K562 (cell line): ENCODE measurements at regions not wholly inside any gene's neighbourhood (a gene's known extent, or its start where the extent isn't known, plus 50 kb on each side); places are given as distances from the start of the nearest gene placed in this dataset.
A peak's percentile ranks its signal among the peaks of the same experiment; 100 is the strongest.

Experiments used
- ATAC-seq: fragments of 200-7000 bp; cut with Tn5 transposase; 3 replicates; pipeline ENCODE4 v1.9.1; 2020; ENCODE audit warnings: moderate library complexity
- BruUV-seq: library from RNA; stranded (reverse); fragments of 400-500 nt; replicated peaks from 2 replicates; lab custom pipeline; 2021; lab: Mats Ljungman, UMichigan
- CTCF ChIA-PET: fragments of 300-600 bp; formaldehyde crosslinking; extraction: SDS; loops from one replicate; lab custom pipeline; 2021; ENCODE audit warnings: low intra/inter-chr PET ratio; lab: Yijun Ruan, JAX
- POLR2A ChIA-PET: fragments of 300-600, 350-650 bp; sonication (Branson Sonifier 250); formaldehyde crosslinking; extraction: SDS; loops from one replicate; lab custom pipeline; 2021; ENCODE audit warnings: antibody characterized with exemption, inconsistent platforms; lab: Yijun Ruan, JAX
- DNase-seq, 4 experiments: peaks; one replicate each; pipeline versions ENCODE4 v3.0.0 to v3.0.0-alpha.2; 2011 to 2018; ENCODE audit warnings: low spot score in 3 of 4, mixed read lengths in 3 of 4; ENCODE audit errors: extremely low read depth in 1 of 4
- FAIRE-seq: peaks from 2 replicates; lab custom pipeline; 2011; peaks lifted over from hg19 to GRCh38; lab: Jason Lieb, UNC
- H2AFZ ChIP-seq: 2 replicates; pipeline ENCODE4 v1.6.0; 2011; ENCODE audit warnings: low read depth, low read length, control low read depth, inconsistent platforms
- H3K27ac ChIP-seq: fragments of 200-600 bp; 3 replicates; pipeline ENCODE4 v1.8.0; 2011; ENCODE audit warnings: low read depth, mild to moderate bottlenecking, control low read depth, inconsistent platforms, low read length, moderate library complexity, mixed read lengths; ENCODE audit errors: extremely low read depth
- H3K27me3 ChIP-seq, 2 experiments: fragments of 300-600 bp in 1 of 2; 2 replicates in 1 of 2; 3 replicates in 1 of 2; pipeline versions ENCODE4 v1.6.0 to v1.8.0; 2011; ENCODE audit warnings: inconsistent platforms in 2 of 2, low read length in 2 of 2, mild to moderate bottlenecking in 1 of 2, mixed read lengths in 1 of 2, moderate library complexity in 1 of 2; ENCODE audit not compliant: control insufficient read depth in 2 of 2, insufficient read depth in 2 of 2
- H3K36me3 ChIP-seq: fragments of 300-600 bp; 3 replicates; pipeline ENCODE4 v1.8.0; 2011; ENCODE audit warnings: mild to moderate bottlenecking, low read length, inconsistent platforms; ENCODE audit not compliant: control insufficient read depth, insufficient read depth
- H3K4me1 ChIP-seq, 2 experiments: fragments of 200-600 bp in 1 of 2; replicated peaks in 1 of 2; 2 replicates in 1 of 2; 3 replicates in 1 of 2; pipeline versions ENCODE4 v1.5.1 to v1.8.0; 2011; ENCODE audit warnings: inconsistent platforms in 2 of 2, low read length in 2 of 2, mild to moderate bottlenecking in 1 of 2, mixed read lengths in 1 of 2, moderate library complexity in 1 of 2; ENCODE audit not compliant: control insufficient read depth in 2 of 2, insufficient read depth in 2 of 2
- H3K4me2 ChIP-seq: 2 replicates; pipeline ENCODE4 v1.6.1; 2011; ENCODE audit warnings: low read length, control low read depth, inconsistent platforms, mixed read lengths; ENCODE audit not compliant: insufficient read depth
- H3K4me3 ChIP-seq: fragments of 200-600 bp; sonication (generic), shearing (Covaris generic); 2 replicates; pipeline ENCODE4 v1.5.1; 2016; ENCODE audit warnings: control low read depth, inconsistent platforms
- H3K79me2 ChIP-seq: fragments of 200-600 bp; 3 replicates; pipeline ENCODE4 v1.8.0; 2011; ENCODE audit warnings: low read length, inconsistent platforms; ENCODE audit not compliant: control insufficient read depth, insufficient read depth
- H3K9ac ChIP-seq, 2 experiments: 2 replicates each; pipeline versions ENCODE4 v1.6.0 to v1.6.1; 2011; ENCODE audit warnings: low read depth in 2 of 2, low read length in 2 of 2, control low read depth in 1 of 2, inconsistent platforms in 1 of 2, mild to moderate bottlenecking in 1 of 2, mixed read lengths in 1 of 2; ENCODE audit not compliant: insufficient read depth in 1 of 2
- H3K9me1 ChIP-seq: one replicate; pipeline ENCODE4 v1.6.0; 2011; ENCODE audit warnings: inconsistent platforms, mild to moderate bottlenecking, low read length, moderate library complexity; ENCODE audit not compliant: control insufficient read depth, insufficient read depth
- H3K9me3 ChIP-seq: replicated peaks from 2 replicates; pipeline ENCODE4 v1.5.1; 2011; ENCODE audit warnings: low read depth, low read length, inconsistent platforms; ENCODE audit not compliant: control insufficient read depth, insufficient read depth
- H4K20me1 ChIP-seq: replicated peaks from 2 replicates; pipeline ENCODE4 v1.6.1; 2011; ENCODE audit warnings: low read length, inconsistent platforms, mixed read lengths; ENCODE audit not compliant: control insufficient read depth, insufficient read depth
- CTCF ChIP-seq, 3 experiments: IDR thresholded peaks in 2 of 3; conservative IDR thresholded peaks in 1 of 3; 2 replicates each; pipeline ENCODE4 v1.5.1; 2011 to 2012; ENCODE audit warnings: low read length in 3 of 3, mild to moderate bottlenecking in 3 of 3, control low read depth in 2 of 3, improper control_type of control experiment in 1 of 3, inconsistent platforms in 1 of 3, low read depth in 1 of 3, mixed read lengths in 1 of 3, moderate library complexity in 1 of 3; ENCODE audit not compliant: insufficient read depth in 2 of 3
- SMARCA5 ChIP-seq: fragments of 450-650 bp; IDR thresholded peaks from 2 replicates; pipeline ENCODE4 v1.6.1; 2016
- STAG1 ChIP-seq: sonication (generic); formaldehyde crosslinking; IDR thresholded peaks from 2 replicates; pipeline ENCODE4 v1.5.0; 2020; ENCODE audit warnings: missing genetic modification reagents, borderline replicate concordance
- in situ Hi-C: fragments of 300-500 bp; cut with MboI; formaldehyde crosslinking; loops from 4 replicates; pipeline ENCODE4 v1.15.0; 2018; ENCODE audit warnings: inconsistent platforms, mixed read lengths
- intact Hi-C: fragments of 100-400 bp; cut with micrococcal nuclease; formaldehyde crosslinking; loops from 2 replicates; pipeline ENCODE4 v1.14.2; 2022
- TF ChIP-seq, protein P1 (sequence below), 2 experiments: fragments of 450-650 bp in 1 of 2; sonication (generic) in 1 of 2; formaldehyde crosslinking in 1 of 2; IDR thresholded peaks; 2 replicates each; pipeline versions ENCODE4 v1.7.1 to v1.9.0; 2016 to 2022; ENCODE audit warnings: inconsistent platforms in 1 of 2, mild to moderate bottlenecking in 1 of 2, missing genetic modification reagents in 1 of 2
- TF ChIP-seq, protein P2 (sequence below): fragments of 450-650 bp; IDR thresholded peaks from 2 replicates; pipeline ENCODE4 v1.7.0; 2016; ENCODE audit warnings: borderline replicate concordance

DNA sequence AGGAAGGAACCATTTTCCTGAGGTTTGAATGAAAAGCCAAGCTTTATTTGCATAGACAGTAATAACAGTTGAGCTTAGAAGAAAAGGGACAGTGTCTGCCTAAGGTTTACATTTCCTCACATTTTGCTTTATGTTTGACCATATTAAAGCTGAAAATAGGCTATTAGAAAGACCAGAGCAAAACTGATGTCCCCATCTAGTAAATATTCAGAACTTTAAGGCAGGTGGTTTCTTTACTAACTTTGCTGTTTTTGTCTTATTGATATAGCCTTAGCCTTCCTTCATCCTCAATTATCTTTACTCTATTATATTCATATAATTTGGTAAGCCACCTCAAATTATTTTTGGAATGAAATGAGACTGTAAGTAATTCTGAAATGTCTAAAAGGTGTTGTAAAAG lies 53.6 kb upstream of the LAPTM5 start:
- ATAC-seq (no peak), DNase-seq (no peak), FAIRE-seq (no peak)
- H4K20me1 ChIP-seq: no peaks in the 10 kb centered on the region
- H3K27ac ChIP-seq: no peak overlapping the region
- H3K4me1 ChIP-seq: peaks cover 17 to 33% of the 10 kb centered on the region in 2 experiments
- ChIA-PET POLR2A (interaction anchor here (0.7 to 3.0 kb wide), 2 partner anchors 9 to 13 kb away, joined by 5 to 12 read pairs; no protein-coding TSS in a partner anchor), CTCF (no interaction called here)
- H3K79me2 ChIP-seq: no peaks in the 10 kb centered on the region
- H3K9me1 ChIP-seq: no peaks in the 10 kb centered on the region
- intact Hi-C loops: no loop called here
- H3K9ac ChIP-seq: peak overlapping the region in 1 of 2 experiments; percentile 38; a peak in 1 of 4 replicates
- H3K4me3 ChIP-seq: no peak overlapping the region
- H3K9me3 ChIP-seq: no peaks in the 10 kb centered on the region
- no peak for TF ChIP-seq CTCF (IDR thresholded peaks at IDR 0.05 in 2 of 3, conservative IDR thresholded peaks at IDR 0.05 in 1 of 3; ENCODE audit: insufficient read depth in 2 of 3, low read depth in 1 of 3, low read length in 3 of 3)
- no peak for TF ChIP-seq SMARCA5
- TF ChIP-seq, protein P1, sequence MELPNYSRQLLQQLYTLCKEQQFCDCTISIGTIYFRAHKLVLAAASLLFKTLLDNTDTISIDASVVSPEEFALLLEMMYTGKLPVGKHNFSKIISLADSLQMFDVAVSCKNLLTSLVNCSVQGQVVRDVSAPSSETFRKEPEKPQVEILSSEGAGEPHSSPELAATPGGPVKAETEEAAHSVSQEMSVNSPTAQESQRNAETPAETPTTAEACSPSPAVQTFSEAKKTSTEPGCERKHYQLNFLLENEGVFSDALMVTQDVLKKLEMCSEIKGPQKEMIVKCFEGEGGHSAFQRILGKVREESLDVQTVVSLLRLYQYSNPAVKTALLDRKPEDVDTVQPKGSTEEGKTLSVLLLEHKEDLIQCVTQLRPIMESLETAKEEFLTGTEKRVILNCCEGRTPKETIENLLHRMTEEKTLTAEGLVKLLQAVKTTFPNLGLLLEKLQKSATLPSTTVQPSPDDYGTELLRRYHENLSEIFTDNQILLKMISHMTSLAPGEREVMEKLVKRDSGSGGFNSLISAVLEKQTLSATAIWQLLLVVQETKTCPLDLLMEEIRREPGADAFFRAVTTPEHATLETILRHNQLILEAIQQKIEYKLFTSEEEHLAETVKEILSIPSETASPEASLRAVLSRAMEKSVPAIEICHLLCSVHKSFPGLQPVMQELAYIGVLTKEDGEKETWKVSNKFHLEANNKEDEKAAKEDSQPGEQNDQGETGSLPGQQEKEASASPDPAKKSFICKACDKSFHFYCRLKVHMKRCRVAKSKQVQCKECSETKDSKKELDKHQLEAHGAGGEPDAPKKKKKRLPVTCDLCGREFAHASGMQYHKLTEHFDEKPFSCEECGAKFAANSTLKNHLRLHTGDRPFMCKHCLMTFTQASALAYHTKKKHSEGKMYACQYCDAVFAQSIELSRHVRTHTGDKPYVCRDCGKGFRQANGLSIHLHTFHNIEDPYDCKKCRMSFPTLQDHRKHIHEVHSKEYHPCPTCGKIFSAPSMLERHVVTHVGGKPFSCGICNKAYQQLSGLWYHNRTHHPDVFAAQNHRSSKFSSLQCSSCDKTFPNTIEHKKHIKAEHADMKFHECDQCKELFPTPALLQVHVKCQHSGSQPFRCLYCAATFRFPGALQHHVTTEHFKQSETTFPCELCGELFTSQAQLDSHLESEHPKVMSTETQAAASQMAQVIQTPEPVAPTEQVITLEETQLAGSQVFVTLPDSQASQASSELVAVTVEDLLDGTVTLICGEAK (IDR thresholded peaks at IDR 0.05): peak; percentile 58; the same call in 1 of the 2 replicates
- TF ChIP-seq, protein P1 (CRISPR knock-in tag; IDR thresholded peaks at IDR 0.05): no peak
- TF ChIP-seq STAG1 (CRISPR knock-in tag): no peak
- TF ChIP-seq, protein P2, sequence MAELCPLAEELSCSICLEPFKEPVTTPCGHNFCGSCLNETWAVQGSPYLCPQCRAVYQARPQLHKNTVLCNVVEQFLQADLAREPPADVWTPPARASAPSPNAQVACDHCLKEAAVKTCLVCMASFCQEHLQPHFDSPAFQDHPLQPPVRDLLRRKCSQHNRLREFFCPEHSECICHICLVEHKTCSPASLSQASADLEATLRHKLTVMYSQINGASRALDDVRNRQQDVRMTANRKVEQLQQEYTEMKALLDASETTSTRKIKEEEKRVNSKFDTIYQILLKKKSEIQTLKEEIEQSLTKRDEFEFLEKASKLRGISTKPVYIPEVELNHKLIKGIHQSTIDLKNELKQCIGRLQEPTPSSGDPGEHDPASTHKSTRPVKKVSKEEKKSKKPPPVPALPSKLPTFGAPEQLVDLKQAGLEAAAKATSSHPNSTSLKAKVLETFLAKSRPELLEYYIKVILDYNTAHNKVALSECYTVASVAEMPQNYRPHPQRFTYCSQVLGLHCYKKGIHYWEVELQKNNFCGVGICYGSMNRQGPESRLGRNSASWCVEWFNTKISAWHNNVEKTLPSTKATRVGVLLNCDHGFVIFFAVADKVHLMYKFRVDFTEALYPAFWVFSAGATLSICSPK: no peak
- TF ChIP-seq, all 486 proteins: peak for 1
- Histone ChIP-seq H3K4me2 (no peak overlapping the region), H2AFZ (0 out of 2 replicates have a peak overlapping the region, but pooled peaks have one; percentile 36), H3K36me3 (no peaks in the 10 kb centered on the region), H3K27me3 (peaks cover 0 to 7% of the 10 kb centered on the region in 2 experiments; a peak in 1 of 5 replicates)
- no TSS peak for BruUV-seq
- in situ Hi-C loops: no loop called here
